CD14-positive monocyte (primary cell): ENCODE measurements at regions not wholly inside any gene's neighbourhood (a gene's known extent, or its start where the extent isn't known, plus 50 kb on each side); places are given as distances from the start of the nearest gene placed in this dataset.

Source experiments
- DNase-seq, 3 donors: peaks; one replicate each; pipeline ENCODE4 v3.0.0-alpha.2; 2011 to 2022
- H2AFZ ChIP-seq: 2 replicates; pipeline ENCODE4 v1.6.0; 2012; ENCODE audit warnings: mild to moderate bottlenecking, low read depth, low read length, inconsistent platforms; ENCODE audit not compliant: insufficient read depth, poor library complexity, severe bottlenecking
- H3K27ac ChIP-seq, 2 donors: 1 replicate in 1 of 2; 2 replicates in 1 of 2; pipeline ENCODE4 v1.5.1; 2012 to 2013; ENCODE audit warnings: low read length in 2 of 2, control low read depth in 1 of 2, inconsistent platforms in 1 of 2, low read depth in 1 of 2, mild to moderate bottlenecking in 1 of 2
- H3K27me3 ChIP-seq, 2 donors: one replicate each; pipeline versions ENCODE4 v1.6.0 to v1.6.1; 2011 to 2013; ENCODE audit warnings: low read length in 2 of 2; ENCODE audit not compliant: control insufficient read depth in 2 of 2, insufficient read depth in 2 of 2
- H3K36me3 ChIP-seq, 2 donors: replicated peaks in 1 of 2; 1 replicate in 1 of 2; 2 replicates in 1 of 2; pipeline versions ENCODE4 v1.5.1 to v1.6.1; 2012 to 2013; ENCODE audit warnings: low read length in 2 of 2, control low read depth in 1 of 2, inconsistent platforms in 1 of 2, mild to moderate bottlenecking in 1 of 2; ENCODE audit not compliant: insufficient read depth in 2 of 2, control insufficient read depth in 1 of 2
- H3K4me1 ChIP-seq, 2 donors: 1 replicate in 1 of 2; 2 replicates in 1 of 2; pipeline versions ENCODE4 v1.5.1 to v1.6.1; 2012 to 2013; ENCODE audit warnings: low read length in 2 of 2, control low read depth in 1 of 2, inconsistent platforms in 1 of 2, mild to moderate bottlenecking in 1 of 2, moderate library complexity in 1 of 2; ENCODE audit not compliant: insufficient read depth in 2 of 2, control insufficient read depth in 1 of 2
- H3K4me2 ChIP-seq: replicated peaks from 2 replicates; pipeline ENCODE3; 2012; ENCODE audit warnings: low read length, moderate library complexity, mild to moderate bottlenecking; ENCODE audit not compliant: poor library complexity, severe bottlenecking; ENCODE audit errors: extremely low read depth
- H3K4me3 ChIP-seq, 3 experiments: fragments of 200-600 bp in 1 of 3; sonication (generic) in 1 of 3; replicated peaks in 1 of 3; 1 replicate in 2 of 3; 2 replicates in 1 of 3; pipeline ENCODE4 v1.5.1; 2011 to 2013; ENCODE audit warnings: low read length in 3 of 3, mild to moderate bottlenecking in 3 of 3, control low read depth in 2 of 3, low read depth in 2 of 3, inconsistent platforms in 1 of 3, moderate library complexity in 1 of 3
- H3K79me2 ChIP-seq: 2 replicates; pipeline ENCODE4 v1.6.0; 2012; ENCODE audit warnings: mild to moderate bottlenecking, control low read depth, inconsistent platforms, low read length, moderate library complexity; ENCODE audit not compliant: insufficient read depth
- H3K9ac ChIP-seq: 2 replicates; pipeline ENCODE4 v1.6.0; 2017; ENCODE audit warnings: low read length, mild to moderate bottlenecking; ENCODE audit not compliant: insufficient read depth, poor library complexity, severe bottlenecking
- H3K9me3 ChIP-seq, 2 donors: replicated peaks in 1 of 2; 1 replicate in 1 of 2; 2 replicates in 1 of 2; pipeline versions ENCODE4 v1.5.1 to v1.6.1; 2012 to 2013; ENCODE audit warnings: low read length in 2 of 2, control low read depth in 1 of 2; ENCODE audit not compliant: control insufficient read depth in 1 of 2, insufficient read depth in 1 of 2
- H4K20me1 ChIP-seq: 2 replicates; pipeline ENCODE4 v1.6.0; 2012; ENCODE audit warnings: mild to moderate bottlenecking, low read length, control low read depth, moderate library complexity; ENCODE audit not compliant: insufficient read depth
- H3K27ac Mint-ChIP-seq, 7 donors: one replicate each; pipeline ENCODE4 v1.8.0; 2020; ENCODE audit warnings: mild to moderate bottlenecking in 7 of 7, mixed read lengths in 7 of 7, moderate library complexity in 6 of 7, inconsistent platforms in 2 of 7
- H3K27me3 Mint-ChIP-seq, 3 donors: one replicate each; pipeline ENCODE4 v1.8.0; 2021 to 2022; ENCODE audit warnings: low read depth in 3 of 3, mild to moderate bottlenecking in 3 of 3, mixed read lengths in 3 of 3, moderate library complexity in 3 of 3, inconsistent platforms in 1 of 3
- H3K36me3 Mint-ChIP-seq, 2 donors: one replicate each; pipeline ENCODE4 v1.8.0; 2020; ENCODE audit warnings: mixed read lengths in 2 of 2, inconsistent platforms in 1 of 2, mild to moderate bottlenecking in 1 of 2
- H3K4me1 Mint-ChIP-seq: one replicate; pipeline ENCODE4 v1.8.0; 2020; ENCODE audit warnings: mild to moderate bottlenecking, mixed read lengths
- H3K4me3 Mint-ChIP-seq, 2 donors: one replicate each; pipeline ENCODE4 v1.8.0; 2020; ENCODE audit warnings: mild to moderate bottlenecking in 2 of 2, mixed read lengths in 2 of 2, moderate library complexity in 1 of 2
- H3K9me3 Mint-ChIP-seq, 7 donors: one replicate each; pipeline ENCODE4 v1.8.0; 2020 to 2022; ENCODE audit warnings: mixed read lengths in 7 of 7, mild to moderate bottlenecking in 6 of 7, moderate library complexity in 6 of 7, inconsistent platforms in 2 of 7
- WGBS: methylation state at CpG from one replicate; pipeline ENCODE4 v1.1.5; 2013; ENCODE audit warnings: missing lambda C conversion rate; ENCODE audit not compliant: insufficient coverage; 5-methylcytosine and 5-hydroxymethylcytosine counted together
- intact Hi-C, 2 donors: fragments of 100-400 bp; cut with micrococcal nuclease; formaldehyde crosslinking; loops; one replicate each; pipeline versions ENCODE4 v1.15.0 to v1.15.1; 2023
- TF ChIP-seq, protein P1 (sequence below): fragments of 200-600 bp; IDR thresholded peaks from one replicate; pipeline ENCODE4 v1.8.0; 2022; ENCODE audit warnings: antibody characterized with exemption, mild to moderate bottlenecking

DNA sequence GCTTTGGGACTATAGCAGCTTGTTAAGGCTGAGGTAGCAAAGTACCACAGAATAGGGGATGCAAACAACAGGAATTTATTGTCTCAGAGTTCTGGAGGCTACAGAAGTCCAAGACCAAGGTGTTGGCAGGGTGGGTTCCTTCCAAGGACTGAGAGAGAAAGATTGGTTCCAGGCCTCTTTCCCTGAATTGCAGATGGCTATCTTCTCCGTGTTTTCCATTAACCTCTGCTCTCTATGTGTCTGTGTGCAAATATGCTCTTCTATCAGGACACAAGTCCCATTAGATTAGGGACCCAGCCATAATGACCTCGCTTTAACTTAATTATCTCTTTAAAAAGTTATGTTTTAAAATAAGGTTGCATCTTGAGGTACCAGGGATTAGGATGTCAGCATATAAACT lies 1732.9 kb upstream of the SLC10A2 start:
- Mint-ChIP-seq H3K9me3 (peaks cover 0 to 3% (median 0%) of the 10 kb centered on the region in 7 donors), H3K27me3 (peaks cover 0 to 3% (median 0%) of the 10 kb centered on the region in 3 donors), H3K27ac (no peak overlapping the region), H3K4me3 (no peak overlapping the region), H3K36me3 (no peaks in the 10 kb centered on the region), H3K4me1 (no peaks in the 10 kb centered on the region)
- no peak overlapping the region for H3K4me2 ChIP-seq
- TF ChIP-seq, protein P1, sequence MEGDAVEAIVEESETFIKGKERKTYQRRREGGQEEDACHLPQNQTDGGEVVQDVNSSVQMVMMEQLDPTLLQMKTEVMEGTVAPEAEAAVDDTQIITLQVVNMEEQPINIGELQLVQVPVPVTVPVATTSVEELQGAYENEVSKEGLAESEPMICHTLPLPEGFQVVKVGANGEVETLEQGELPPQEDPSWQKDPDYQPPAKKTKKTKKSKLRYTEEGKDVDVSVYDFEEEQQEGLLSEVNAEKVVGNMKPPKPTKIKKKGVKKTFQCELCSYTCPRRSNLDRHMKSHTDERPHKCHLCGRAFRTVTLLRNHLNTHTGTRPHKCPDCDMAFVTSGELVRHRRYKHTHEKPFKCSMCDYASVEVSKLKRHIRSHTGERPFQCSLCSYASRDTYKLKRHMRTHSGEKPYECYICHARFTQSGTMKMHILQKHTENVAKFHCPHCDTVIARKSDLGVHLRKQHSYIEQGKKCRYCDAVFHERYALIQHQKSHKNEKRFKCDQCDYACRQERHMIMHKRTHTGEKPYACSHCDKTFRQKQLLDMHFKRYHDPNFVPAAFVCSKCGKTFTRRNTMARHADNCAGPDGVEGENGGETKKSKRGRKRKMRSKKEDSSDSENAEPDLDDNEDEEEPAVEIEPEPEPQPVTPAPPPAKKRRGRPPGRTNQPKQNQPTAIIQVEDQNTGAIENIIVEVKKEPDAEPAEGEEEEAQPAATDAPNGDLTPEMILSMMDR, result no peak
- no peak for DNase-seq
- no peak overlapping the region for H3K4me3 ChIP-seq
- H3K36me3 ChIP-seq, result no peaks in the 10 kb centered on the region
- no CpG with 5 or more reads among the region's 2 CpGs for WGBS
- H4K20me1 ChIP-seq, result no peaks in the 10 kb centered on the region
- H3K27ac ChIP-seq, result no peak overlapping the region
- no peaks in the 10 kb centered on the region for H3K27me3 ChIP-seq
- no peaks in the 10 kb centered on the region for H3K79me2 ChIP-seq
- H3K4me1 ChIP-seq, result no peaks in the 10 kb centered on the region
- intact Hi-C loops, result no loop called here
- H3K9ac ChIP-seq, result no peak overlapping the region
- H3K9me3 ChIP-seq, result no peaks in the 10 kb centered on the region
- H2AFZ ChIP-seq, result no peak overlapping the region

DNA sequence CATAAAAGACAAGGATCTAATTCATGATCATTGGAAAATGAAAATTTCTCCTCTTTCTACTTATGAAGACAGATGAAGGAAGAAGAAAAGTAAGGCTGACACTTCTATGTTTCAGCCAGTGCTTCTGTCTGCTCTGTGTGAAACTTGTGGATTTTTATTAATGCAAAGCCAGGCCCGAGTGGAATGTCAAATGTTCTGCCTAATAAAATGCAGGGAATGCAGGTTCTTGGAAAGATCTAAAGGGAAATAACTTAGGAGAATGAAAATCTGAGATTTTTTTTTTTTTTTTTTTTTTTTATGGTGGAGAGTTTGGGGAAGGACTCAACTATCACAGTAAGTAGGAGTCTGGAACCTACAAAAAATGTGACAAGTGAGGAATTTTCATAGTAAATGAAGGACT lies 1732.3 kb upstream of the SLC10A2 start:
- H3K4me3 Mint-ChIP-seq, result no peak overlapping the region
- H3K36me3 ChIP-seq, result no peaks in the 10 kb centered on the region
- intact Hi-C loops, result no loop called here

More for the DNA sequence above, 1732.3 kb upstream of the SLC10A2 start:
- 33% methylated on average over 1 of the region's 1 CpG for WGBS
- Mint-ChIP-seq H3K27ac (no peak overlapping the region), H3K36me3 (no peaks in the 10 kb centered on the region), H3K4me1 (no peaks in the 10 kb centered on the region), H3K27me3 (peaks cover 0 to 3% (median 0%) of the 10 kb centered on the region in 3 donors), H3K9me3 (peaks cover 0 to 5% (median 0%) of the 10 kb centered on the region in 7 donors)
- no peak for DNase-seq
- TF ChIP-seq, protein P1, result no peak
- Histone ChIP-seq H4K20me1 (no peaks in the 10 kb centered on the region), H3K4me2 (no peak overlapping the region), H3K9ac (no peak overlapping the region), H3K27me3 (no peaks in the 10 kb centered on the region), H2AFZ (no peak overlapping the region), H3K27ac (no peak overlapping the region), H3K79me2 (no peaks in the 10 kb centered on the region), H3K4me3 (no peak overlapping the region), H3K9me3 (no peaks in the 10 kb centered on the region), H3K4me1 (no peaks in the 10 kb centered on the region)
